CD4-positive, CD25-positive, alpha-beta regulatory T cell (primary cell): ENCODE measurements at regions not wholly inside any gene's neighbourhood (a gene's known extent, or its start where the extent isn't known, plus 50 kb on each side); places are given as distances from the start of the nearest gene placed in this dataset.

Source experiments
- ATAC-seq, 2 donors: fragments of 150-1000 bp; cut with Tn5 transposase; one replicate each; pipeline ENCODE4 v1.10.0; 2021; ENCODE audit warnings: low read depth in 2 of 2, moderate number of reproducible peaks in 2 of 2, moderate library complexity in 1 of 2
- DNase-seq, 3 donors: peaks; one replicate each; pipeline versions ENCODE4 v3.0.0 to v3.0.0-alpha.2; 2012 to 2022; ENCODE audit warnings: mixed read lengths in 1 of 3
- H3K27ac ChIP-seq: one replicate; pipeline ENCODE4 v1.7.0; 2013; ENCODE audit warnings: mild to moderate bottlenecking, low read length; ENCODE audit not compliant: insufficient read depth, poor library complexity, severe bottlenecking
- H3K27me3 ChIP-seq: one replicate; pipeline ENCODE4 v1.7.0; 2013; ENCODE audit warnings: low read length; ENCODE audit not compliant: control insufficient read depth, insufficient read depth
- H3K36me3 ChIP-seq: one replicate; pipeline ENCODE4 v1.7.0; 2013; ENCODE audit warnings: mild to moderate bottlenecking, low read length, moderate library complexity; ENCODE audit not compliant: control insufficient read depth, insufficient read depth
- H3K4me1 ChIP-seq: 2 replicates; pipeline ENCODE4 v1.7.0; 2013; ENCODE audit warnings: mild to moderate bottlenecking, low read length; ENCODE audit not compliant: insufficient read depth, control insufficient read depth, poor library complexity, severe bottlenecking
- H3K4me3 ChIP-seq: one replicate; pipeline ENCODE4 v1.7.0; 2013; ENCODE audit warnings: low read depth, mild to moderate bottlenecking, low read length, moderate library complexity
- H3K9me3 ChIP-seq, 2 experiments: 1 replicate in 1 of 2; 2 replicates in 1 of 2; pipeline ENCODE4 v1.7.0; 2013; ENCODE audit warnings: low read length in 2 of 2, mild to moderate bottlenecking in 1 of 2, moderate library complexity in 1 of 2; ENCODE audit not compliant: control insufficient read depth in 2 of 2
- H3K27ac Mint-ChIP-seq, 3 donors: one replicate each; pipeline ENCODE4 v1.8.0; 2020 to 2022; ENCODE audit warnings: mild to moderate bottlenecking in 3 of 3, mixed read lengths in 3 of 3, moderate library complexity in 2 of 3
- H3K27me3 Mint-ChIP-seq: one replicate; pipeline ENCODE4 v1.8.0; 2022; ENCODE audit warnings: mild to moderate bottlenecking, mixed read lengths
- H3K36me3 Mint-ChIP-seq: one replicate; pipeline ENCODE4 v1.8.0; 2020; ENCODE audit warnings: mixed read lengths
- H3K4me1 Mint-ChIP-seq, 4 donors: one replicate each; pipeline ENCODE4 v1.8.0; 2020 to 2022; ENCODE audit warnings: mixed read lengths in 4 of 4, mild to moderate bottlenecking in 1 of 4
- H3K4me3 Mint-ChIP-seq, 4 donors: one replicate each; pipeline ENCODE4 v1.8.0; 2020 to 2022; ENCODE audit warnings: mild to moderate bottlenecking in 4 of 4, mixed read lengths in 4 of 4, moderate library complexity in 3 of 4
- H3K9me3 Mint-ChIP-seq, 7 donors: one replicate each; pipeline ENCODE4 v1.8.0; 2020 to 2022; ENCODE audit warnings: mixed read lengths in 7 of 7, mild to moderate bottlenecking in 3 of 7, moderate library complexity in 2 of 7

- H3K27ac ChIP-seq: no peak overlapping the region
- DNase-seq (no peak), ATAC-seq (no peak)
- peaks cover 11 to 39% (median 28%) of the 10 kb centered on the region in 4 donors for H3K4me1 Mint-ChIP-seq
- H3K4me1 ChIP-seq: peaks cover 27% of the 10 kb centered on the region
- peaks cover 0 to 1% (median 0%) of the 10 kb centered on the region in 7 donors for H3K9me3 Mint-ChIP-seq
- no peak overlapping the region for H3K4me3 Mint-ChIP-seq
- H3K36me3 ChIP-seq: no peaks in the 10 kb centered on the region
- no peak overlapping the region for H3K4me3 ChIP-seq
- no peaks in the 10 kb centered on the region for H3K9me3 ChIP-seq
- H3K27me3 ChIP-seq: no peaks in the 10 kb centered on the region
- H3K27ac Mint-ChIP-seq: peak overlapping the region in 1 of 3 donors; percentile 92
- H3K36me3 Mint-ChIP-seq: no peaks in the 10 kb centered on the region
- H3K27me3 Mint-ChIP-seq: no peaks in the 10 kb centered on the region
Observed at GRCh38 chr3:18648159-18648558, 223.0 kb upstream of the SATB1 start.

DNA sequence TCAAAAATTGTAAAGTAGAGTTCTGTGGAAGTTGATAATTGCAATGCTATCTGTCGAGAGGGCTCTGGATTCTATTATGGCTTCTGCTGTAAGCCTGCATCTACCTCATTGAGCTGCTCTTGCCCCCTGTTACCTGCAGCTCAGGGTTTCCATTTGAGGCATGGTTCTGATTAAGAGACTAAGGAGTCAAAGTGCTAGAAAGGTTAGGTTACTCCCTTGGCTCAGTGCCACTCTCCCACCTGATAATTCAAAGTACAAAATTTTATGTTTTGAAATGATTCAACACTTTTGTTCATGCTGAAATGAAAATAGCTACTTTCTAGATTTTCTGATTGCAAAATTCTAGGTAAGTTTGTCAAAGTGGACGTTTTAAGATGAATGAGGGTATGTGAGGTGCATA lies 220.5 kb upstream of the SATB1 start:
- H3K4me1 ChIP-seq: peaks cover 30% of the 10 kb centered on the region
- no peak overlapping the region for H3K27ac ChIP-seq
- no peaks in the 10 kb centered on the region for H3K9me3 ChIP-seq
- Mint-ChIP-seq H3K4me3 (no peak overlapping the region), H3K9me3 (peaks cover 0 to 3% (median 0%) of the 10 kb centered on the region in 7 donors), H3K4me1 (peaks cover 15 to 51% (median 30%) of the 10 kb centered on the region in 4 donors), H3K36me3 (no peaks in the 10 kb centered on the region), H3K27me3 (no peaks in the 10 kb centered on the region), H3K27ac (no peak overlapping the region)
- no peaks in the 10 kb centered on the region for H3K36me3 ChIP-seq
- no peak for DNase-seq
- H3K27me3 ChIP-seq: no peaks in the 10 kb centered on the region
- no peak overlapping the region for H3K4me3 ChIP-seq
- no peak for ATAC-seq

DNA sequence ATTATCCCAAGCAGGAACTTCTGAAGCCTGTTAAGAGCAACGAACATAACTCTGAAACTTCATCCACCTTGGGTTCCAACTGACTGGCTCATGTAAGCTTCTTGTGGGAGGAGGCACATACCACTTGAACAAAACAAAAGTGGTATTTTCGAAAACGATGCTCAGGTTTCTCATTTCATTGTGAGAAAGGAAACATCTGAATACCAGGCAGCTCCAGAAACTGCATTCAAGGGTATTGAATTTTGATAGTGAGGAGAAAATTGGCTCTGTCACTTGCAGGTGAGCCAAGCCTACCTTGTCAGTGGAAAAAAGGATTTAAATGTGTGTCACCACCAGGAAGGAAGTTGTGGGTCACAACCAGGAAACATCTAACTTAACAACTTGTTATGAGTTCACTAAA lies 218.1 kb upstream of the SATB1 start:
- peak overlapping the region in 1 of 4 donors; percentile 42 for H3K4me3 Mint-ChIP-seq
- H3K4me1 ChIP-seq: peaks cover 16% of the 10 kb centered on the region
- no peaks in the 10 kb centered on the region for H3K9me3 ChIP-seq
- no peaks in the 10 kb centered on the region for H3K36me3 ChIP-seq
- ATAC-seq: no peak
- DNase-seq: peak in 1 of 3 donors; percentile 30
- H3K36me3 Mint-ChIP-seq: no peaks in the 10 kb centered on the region
- peaks cover 8 to 32% (median 20%) of the 10 kb centered on the region in 4 donors for H3K4me1 Mint-ChIP-seq
- peaks cover 0 to 3% (median 1%) of the 10 kb centered on the region in 7 donors for H3K9me3 Mint-ChIP-seq
- no peaks in the 10 kb centered on the region for H3K27me3 Mint-ChIP-seq
- no peak overlapping the region for H3K27ac ChIP-seq
- no peaks in the 10 kb centered on the region for H3K27me3 ChIP-seq
- peak overlapping the region in 1 of 3 donors; percentile 33 for H3K27ac Mint-ChIP-seq
- peak overlapping the region; percentile 0 for H3K4me3 ChIP-seq

- Histone ChIP-seq H3K9me3 (no peaks in the 10 kb centered on the region), H3K4me3 (no peak overlapping the region), H3K27me3 (no peaks in the 10 kb centered on the region), H3K27ac (no peak overlapping the region), H3K36me3 (no peaks in the 10 kb centered on the region), H3K4me1 (peaks cover 16% of the 10 kb centered on the region)
- DNase-seq (no peak), ATAC-seq (no peak)
- no peak overlapping the region for H3K4me3 Mint-ChIP-seq
- H3K36me3 Mint-ChIP-seq: no peaks in the 10 kb centered on the region
- peaks cover 8 to 32% (median 18%) of the 10 kb centered on the region in 4 donors for H3K4me1 Mint-ChIP-seq
- no peaks in the 10 kb centered on the region for H3K27me3 Mint-ChIP-seq
- peaks cover 0 to 7% (median 2%) of the 10 kb centered on the region in 7 donors for H3K9me3 Mint-ChIP-seq
- H3K27ac Mint-ChIP-seq: no peak overlapping the region
Observed at GRCh38 chr3:18641916-18642315, 216.8 kb upstream of the SATB1 start.

- Mint-ChIP-seq H3K36me3 (no peaks in the 10 kb centered on the region), H3K4me3 (no peak overlapping the region), H3K27ac (no peak overlapping the region), H3K9me3 (peaks cover 0 to 4% (median 1%) of the 10 kb centered on the region in 7 donors), H3K4me1 (peaks cover 0 to 3% (median 0%) of the 10 kb centered on the region in 4 donors), H3K27me3 (no peaks in the 10 kb centered on the region)
- Histone ChIP-seq H3K9me3 (no peaks in the 10 kb centered on the region), H3K4me1 (no peaks in the 10 kb centered on the region), H3K4me3 (no peak overlapping the region), H3K27ac (no peak overlapping the region), H3K36me3 (no peaks in the 10 kb centered on the region), H3K27me3 (no peaks in the 10 kb centered on the region)
- ATAC-seq (no peak), DNase-seq (no peak)
Observed at GRCh38 chr3:18635215-18635614, 210.1 kb upstream of the SATB1 start.

GRCh38 chr3:18634461-18634860 lies 209.3 kb upstream of the SATB1 start:
- Mint-ChIP-seq H3K4me1 (no peaks in the 10 kb centered on the region), H3K36me3 (no peaks in the 10 kb centered on the region)
- no peak for ATAC-seq

DNA sequence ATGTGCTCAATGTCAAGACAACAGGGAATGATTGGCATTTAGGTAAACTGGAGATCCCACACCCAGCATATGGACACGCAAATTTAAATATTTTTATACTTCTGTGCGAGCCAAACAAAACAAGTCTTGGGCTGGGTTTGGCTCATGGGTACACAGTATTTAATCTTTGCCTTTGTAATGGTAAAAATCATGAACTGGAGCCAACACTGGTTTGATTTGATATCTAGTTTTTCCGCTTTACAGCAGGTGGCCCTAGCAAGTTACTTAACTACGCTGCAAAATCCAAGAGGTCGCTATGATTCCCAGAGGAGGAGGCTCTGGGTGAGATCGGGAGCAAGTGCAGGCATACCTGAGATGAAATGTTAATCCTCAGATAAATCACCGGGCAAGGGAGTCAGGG lies 207.9 kb upstream of the SATB1 start:
- Mint-ChIP-seq H3K4me1 (no peaks in the 10 kb centered on the region), H3K9me3 (peaks cover 0 to 4% (median 1%) of the 10 kb centered on the region in 7 donors), H3K27me3 (peaks cover 4% of the 10 kb centered on the region), H3K4me3 (peak overlapping the region in 1 of 4 donors; percentile 43), H3K27ac (no peak overlapping the region), H3K36me3 (no peaks in the 10 kb centered on the region)
- Histone ChIP-seq H3K36me3 (no peaks in the 10 kb centered on the region), H3K4me1 (no peaks in the 10 kb centered on the region), H3K9me3 (no peaks in the 10 kb centered on the region), H3K27ac (no peak overlapping the region), H3K4me3 (no peak overlapping the region), H3K27me3 (no peaks in the 10 kb centered on the region)
- DNase-seq: no peak
- ATAC-seq: no peak

More at GRCh38 chr3:18634461-18634860, 209.3 kb upstream of the SATB1 start:
- Mint-ChIP-seq H3K4me3 (no peak overlapping the region), H3K9me3 (peaks cover 0 to 4% (median 1%) of the 10 kb centered on the region in 7 donors), H3K27ac (no peak overlapping the region), H3K27me3 (no peaks in the 10 kb centered on the region)
- no peak for DNase-seq
- Histone ChIP-seq H3K4me3 (no peak overlapping the region), H3K4me1 (no peaks in the 10 kb centered on the region), H3K9me3 (no peaks in the 10 kb centered on the region), H3K27ac (no peak overlapping the region), H3K36me3 (no peaks in the 10 kb centered on the region), H3K27me3 (no peaks in the 10 kb centered on the region)

DNA sequence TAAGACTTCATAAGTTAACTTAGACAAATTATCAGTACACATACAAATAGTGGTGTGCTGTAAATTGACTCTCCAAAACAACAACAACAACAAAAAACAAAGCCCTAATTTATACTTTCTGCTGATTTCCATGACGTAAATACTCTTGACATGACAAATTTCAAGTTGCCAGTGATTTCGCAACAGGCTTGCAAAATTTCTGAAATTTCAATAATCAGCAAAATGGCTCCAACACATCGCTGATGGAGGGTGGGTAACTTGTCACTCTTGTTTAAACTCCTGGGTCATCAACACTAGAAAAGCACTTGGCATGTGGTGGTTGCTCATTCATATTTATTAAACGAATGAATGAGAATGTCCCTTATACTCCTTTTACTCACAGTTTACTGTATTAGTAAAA lies 205.2 kb upstream of the SATB1 start:
- DNase-seq: no peak
- no peak overlapping the region for H3K4me3 Mint-ChIP-seq
- Histone ChIP-seq H3K9me3 (no peaks in the 10 kb centered on the region), H3K4me3 (no peak overlapping the region), H3K36me3 (no peaks in the 10 kb centered on the region), H3K27ac (no peak overlapping the region), H3K27me3 (no peaks in the 10 kb centered on the region), H3K4me1 (no peaks in the 10 kb centered on the region)
- H3K36me3 Mint-ChIP-seq: no peaks in the 10 kb centered on the region
- H3K4me1 Mint-ChIP-seq: no peaks in the 10 kb centered on the region
- H3K27me3 Mint-ChIP-seq: peaks cover 9% of the 10 kb centered on the region
- peaks cover 0 to 5% (median 2%) of the 10 kb centered on the region in 7 donors for H3K9me3 Mint-ChIP-seq
- ATAC-seq: no peak
- no peak overlapping the region for H3K27ac Mint-ChIP-seq
